Ishikawa (cell line): ENCODE measurements at regions not wholly inside any gene's neighbourhood (a gene's known extent, or its start where the extent isn't known, plus 50 kb on each side); places are given as distances from the start of the nearest gene placed in this dataset.

Experiments used
- CEBPB ChIP-seq: IDR thresholded peaks from 2 replicates; pipeline ENCODE4 v1.6.1; 2012
- CREB1 ChIP-seq: IDR thresholded peaks from 2 replicates; pipeline ENCODE4 v1.6.1; 2012; ENCODE audit warnings: low read depth
- EGR1 ChIP-seq: IDR thresholded peaks from 2 replicates; pipeline ENCODE4 v1.6.1; 2012
- EP300 ChIP-seq: IDR thresholded peaks from 2 replicates; pipeline ENCODE4 v1.6.1; 2012; ENCODE audit warnings: borderline replicate concordance
- FOXM1 ChIP-seq: IDR thresholded peaks from 2 replicates; pipeline ENCODE4 v1.6.1; 2012; ENCODE audit warnings: low read depth, borderline replicate concordance
- MAX ChIP-seq: IDR thresholded peaks from 2 replicates; pipeline ENCODE4 v1.6.1; 2012
- NFIC ChIP-seq: IDR thresholded peaks from 2 replicates; pipeline ENCODE4 v1.6.1; 2012
- RAD21 ChIP-seq: IDR thresholded peaks from 2 replicates; pipeline ENCODE4 v1.6.1; 2012; ENCODE audit warnings: low read depth
- REST ChIP-seq: IDR thresholded peaks from 2 replicates; pipeline ENCODE4 v1.6.1; 2012; ENCODE audit warnings: low read depth, mild to moderate bottlenecking
- TAF1 ChIP-seq: IDR thresholded peaks from 2 replicates; pipeline ENCODE4 v1.6.1; 2012; ENCODE audit warnings: low read depth, mild to moderate bottlenecking
- TCF12 ChIP-seq: IDR thresholded peaks from 2 replicates; pipeline ENCODE4 v1.6.1; 2012; ENCODE audit warnings: low read depth
- TEAD4 ChIP-seq: IDR thresholded peaks from 2 replicates; pipeline ENCODE4 v1.6.1; 2012
- USF1 ChIP-seq: IDR thresholded peaks from 2 replicates; pipeline ENCODE4 v1.6.1; 2012
- YY1 ChIP-seq: IDR thresholded peaks from 2 replicates; pipeline ENCODE4 v1.6.1; 2012; ENCODE audit warnings: low read depth
- ZBTB7A ChIP-seq: IDR thresholded peaks from 2 replicates; pipeline ENCODE4 v1.6.1; 2012; ENCODE audit warnings: low read depth

- TF ChIP-seq TAF1 (no peak), EP300 (no peak), ZBTB7A (no peak), CEBPB (no peak), FOXM1 (no peak), USF1 (no peak), YY1 (no peak), TEAD4 (no peak), TCF12 (no peak), RAD21 (no peak), EGR1 (no peak), REST (no peak), MAX (no peak), NFIC (no peak), CREB1 (no peak)
These were observed 59.6 kb upstream of the CDH13 start for GRCh38 chr16:82567175-82567574.

GRCh38 chr16:82563401-82563800 is 63.4 kb upstream of the CDH13 start:
- TF ChIP-seq CEBPB = no peak
- no peak for TF ChIP-seq MAX
- no peak for TF ChIP-seq NFIC
- no peak for TF ChIP-seq FOXM1
- TF ChIP-seq CREB1 = no peak

GRCh38 chr16:82562183-82562683 is 64.5 kb upstream of the CDH13 start:
- TF ChIP-seq NFIC = no peak
- TF ChIP-seq CREB1 = no peak
- no peak for TF ChIP-seq TCF12
- TF ChIP-seq EGR1 = no peak
- no peak for TF ChIP-seq REST
- TF ChIP-seq TAF1 = no peak
- no peak for TF ChIP-seq EP300
- TF ChIP-seq TEAD4 = no peak
- TF ChIP-seq USF1 = no peak
- no peak for TF ChIP-seq ZBTB7A
- TF ChIP-seq CEBPB = no peak
- no peak for TF ChIP-seq YY1
- TF ChIP-seq RAD21 = no peak

- TF ChIP-seq RAD21 = no peak
- no peak for TF ChIP-seq NFIC
- no peak for TF ChIP-seq EGR1
- no peak for TF ChIP-seq MAX
- no peak for TF ChIP-seq TEAD4
- TF ChIP-seq FOXM1 = no peak
- no peak for TF ChIP-seq TCF12
- no peak for TF ChIP-seq USF1
- no peak for TF ChIP-seq EP300
- TF ChIP-seq CEBPB = no peak
- TF ChIP-seq YY1 = no peak
- TF ChIP-seq REST = no peak
- TF ChIP-seq TAF1 = no peak
- no peak for TF ChIP-seq ZBTB7A
These were observed 65.9 kb upstream of the CDH13 start for GRCh38 chr16:82560805-82561325.
